Epidermal melanocyte (primary cell): ENCODE measurements at regions not wholly inside any gene's neighbourhood (a gene's known extent, or its start where the extent isn't known, plus 50 kb on each side); places are given as distances from the start of the nearest gene placed in this dataset.
"Not testable (repeated sequence)": the region's sequence is repeated elsewhere in the genome, so short reads cannot be mapped to it uniquely, and the experiment has no call there.

Experiments used
- DNase-seq: peaks from one replicate; pipeline ENCODE4 v3.0.0; 2011; ENCODE audit warnings: low spot score; ENCODE audit not compliant: insufficient read length

DNA sequence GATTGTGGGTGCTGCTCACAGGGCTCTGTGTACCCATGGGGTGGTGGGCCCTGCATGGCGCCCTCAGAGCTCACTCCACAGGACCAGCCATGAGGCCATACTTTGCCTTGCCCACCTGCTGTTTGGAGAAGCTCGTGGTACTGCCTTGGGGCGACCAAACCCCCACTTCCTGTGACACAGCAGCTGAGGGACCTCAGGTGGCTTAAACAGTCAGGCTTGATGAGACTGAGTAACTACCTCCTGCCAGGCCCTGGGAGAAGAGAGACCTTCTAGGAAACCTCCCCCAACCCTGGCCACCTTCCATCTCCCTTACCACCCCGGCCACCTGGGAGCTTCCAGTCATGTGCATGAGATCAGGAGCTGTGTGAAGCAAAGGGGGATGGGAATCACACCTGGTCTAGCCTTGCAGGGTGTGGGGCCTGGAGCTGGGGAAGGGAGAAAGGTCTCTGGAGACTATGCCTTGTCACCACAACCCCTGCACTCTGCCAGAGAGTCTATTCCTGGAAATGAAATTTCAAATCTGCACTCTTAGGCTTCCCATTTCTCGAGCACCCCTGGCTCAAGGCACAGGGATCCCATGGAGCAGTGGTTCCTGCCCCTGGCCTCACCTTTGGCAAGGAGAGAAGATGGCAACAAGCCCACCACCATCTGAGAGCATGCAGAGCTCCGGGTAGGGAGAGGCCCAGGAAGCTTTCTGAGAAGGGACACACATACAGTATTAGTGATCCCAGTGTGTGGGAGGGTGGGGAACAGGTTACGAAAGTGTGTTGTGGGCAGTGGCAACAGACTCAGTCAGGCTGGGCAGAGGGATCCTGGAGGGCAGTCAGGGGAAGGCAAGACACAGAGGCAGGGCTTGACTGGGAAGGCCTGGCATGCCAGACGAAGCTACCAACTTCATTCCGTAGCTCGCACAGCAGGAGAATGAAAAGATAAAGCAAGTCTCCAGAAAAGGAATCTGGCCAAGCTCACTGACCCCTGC lies 125.0 kb downstream of the URI1 start:
- DNase-seq: no peak

DNA sequence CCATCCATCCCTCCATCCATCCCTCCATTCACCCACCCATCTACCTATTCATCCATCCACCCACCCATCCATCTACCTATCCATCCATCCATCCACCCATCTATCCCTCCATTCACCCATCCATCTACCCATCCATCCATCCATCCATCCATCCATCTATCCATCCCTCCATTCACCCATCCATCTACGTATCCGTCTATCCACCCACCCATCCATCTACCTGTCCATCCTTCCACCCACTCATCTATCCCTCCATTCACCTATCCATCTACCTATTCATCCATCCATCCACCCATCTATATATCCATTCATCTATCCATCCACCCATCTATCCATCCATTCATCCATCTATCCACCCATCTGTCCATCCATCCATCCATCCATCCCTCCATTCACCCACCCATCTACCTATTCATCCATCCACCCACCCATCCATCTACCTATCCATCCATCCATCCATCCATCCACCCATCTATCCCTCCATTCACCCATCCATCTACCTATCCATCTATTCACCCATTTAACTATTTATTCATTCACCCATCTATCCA lies 126.0 kb downstream of the URI1 start:
- DNase-seq: not testable (repeated sequence)

DNA sequence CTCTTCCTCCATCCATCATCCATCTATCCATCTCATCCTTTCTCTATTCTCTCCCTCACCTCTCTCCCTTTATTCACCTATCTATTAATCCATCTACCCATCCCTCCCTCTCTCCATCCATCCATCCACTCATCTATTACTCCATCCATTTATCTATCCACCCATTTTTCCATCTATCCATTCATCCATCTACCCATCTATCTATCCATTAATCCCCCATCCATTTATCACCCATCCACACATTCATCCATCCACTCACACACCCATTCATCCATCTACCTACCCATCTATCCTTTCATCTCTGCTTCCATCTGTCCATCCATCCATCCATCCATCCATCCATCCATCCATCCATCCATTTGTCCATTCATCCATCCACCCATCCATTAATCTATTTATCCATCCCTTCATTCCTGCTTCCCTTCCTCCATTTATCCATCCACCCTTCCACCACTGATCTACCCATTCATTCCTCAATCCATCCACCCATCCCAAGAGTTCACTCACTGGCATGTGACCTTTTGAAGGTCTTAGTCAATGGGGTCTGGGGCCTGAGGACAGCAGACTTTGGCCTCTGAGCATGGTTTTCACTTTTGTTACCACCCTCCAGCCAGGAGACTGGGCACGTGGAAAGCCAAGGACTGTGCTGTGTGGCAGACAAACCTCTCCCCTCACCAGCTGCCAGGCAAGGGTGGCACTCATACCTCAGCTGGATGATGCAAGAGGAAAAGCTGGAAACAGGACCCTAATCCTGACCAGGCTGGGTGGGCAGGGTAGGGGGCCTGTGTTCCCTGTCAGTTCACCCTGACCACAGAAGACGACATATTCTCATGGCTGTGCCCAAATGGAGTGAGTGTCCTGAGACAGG lies 126.7 kb downstream of the URI1 start:
- DNase-seq: no peak

DNA sequence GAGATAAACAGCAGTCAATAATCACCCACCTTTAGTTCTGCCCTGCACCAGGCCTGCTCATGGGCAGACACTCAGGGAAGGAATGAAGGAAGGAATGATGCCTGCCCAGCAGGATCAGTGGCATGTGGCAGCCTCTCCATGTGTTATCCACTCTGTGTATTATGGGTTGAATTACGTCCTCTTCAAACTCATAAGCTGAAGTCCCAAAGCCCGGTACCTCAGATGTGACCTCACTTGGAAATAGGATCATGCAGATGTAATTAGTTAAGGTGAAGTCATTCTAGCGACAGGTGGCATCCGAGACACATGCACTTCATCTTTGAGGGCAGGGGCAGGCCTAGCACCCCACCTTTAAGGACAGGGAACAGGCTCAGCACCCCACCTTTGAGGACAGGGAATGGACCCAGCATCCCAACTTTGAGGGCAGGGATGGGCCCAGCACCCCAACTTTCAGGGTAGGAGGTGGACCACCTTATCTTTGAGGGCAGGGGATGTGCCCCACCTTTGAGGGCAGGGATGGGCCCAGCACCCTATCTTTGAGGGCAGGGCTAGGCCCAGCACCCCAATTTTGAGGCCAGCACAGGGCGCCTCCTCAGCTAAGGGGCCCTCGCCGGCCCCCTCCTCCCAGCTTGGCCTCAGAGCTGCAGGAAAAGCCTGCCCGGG lies 127.6 kb downstream of the URI1 start:
- DNase-seq: no peak

DNA sequence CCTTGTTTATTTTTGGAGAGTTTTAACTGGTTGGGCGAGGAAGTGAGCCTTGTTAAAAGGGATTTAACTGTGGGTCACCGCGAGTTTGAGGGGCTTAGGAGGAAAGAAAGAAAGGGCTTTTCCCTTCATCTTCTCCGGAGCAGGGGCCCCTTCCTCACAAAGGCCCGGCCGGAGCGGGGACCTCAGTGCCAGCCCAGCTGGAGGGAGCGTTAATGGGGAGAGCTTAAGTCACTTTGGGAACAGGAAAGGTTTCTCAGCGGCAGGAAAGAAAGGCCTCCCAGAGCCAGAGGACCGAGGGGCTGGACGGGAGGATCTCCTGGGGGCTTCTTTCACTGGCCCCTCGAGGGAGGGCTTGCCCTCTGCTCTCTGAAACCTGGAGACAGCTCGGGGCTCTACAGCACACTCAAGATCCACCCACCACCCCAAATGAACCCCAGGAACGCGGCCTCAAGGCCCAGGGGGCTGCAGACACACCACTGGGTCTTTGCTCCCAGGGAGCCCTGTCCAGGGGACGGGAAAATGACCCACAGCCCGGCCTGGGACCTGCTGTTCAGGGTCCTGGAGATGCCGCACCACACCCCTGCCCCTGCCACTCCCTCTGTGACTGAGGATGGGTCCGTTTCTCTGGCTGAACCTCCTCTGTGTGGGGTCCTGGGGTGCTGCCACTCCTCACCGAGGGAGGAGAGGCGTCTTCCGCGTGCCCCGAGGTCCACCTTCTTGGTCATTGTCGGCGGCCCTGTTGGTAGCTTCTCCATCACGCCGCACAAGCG lies 128.3 kb downstream of the URI1 start:
- no peak for DNase-seq

DNA sequence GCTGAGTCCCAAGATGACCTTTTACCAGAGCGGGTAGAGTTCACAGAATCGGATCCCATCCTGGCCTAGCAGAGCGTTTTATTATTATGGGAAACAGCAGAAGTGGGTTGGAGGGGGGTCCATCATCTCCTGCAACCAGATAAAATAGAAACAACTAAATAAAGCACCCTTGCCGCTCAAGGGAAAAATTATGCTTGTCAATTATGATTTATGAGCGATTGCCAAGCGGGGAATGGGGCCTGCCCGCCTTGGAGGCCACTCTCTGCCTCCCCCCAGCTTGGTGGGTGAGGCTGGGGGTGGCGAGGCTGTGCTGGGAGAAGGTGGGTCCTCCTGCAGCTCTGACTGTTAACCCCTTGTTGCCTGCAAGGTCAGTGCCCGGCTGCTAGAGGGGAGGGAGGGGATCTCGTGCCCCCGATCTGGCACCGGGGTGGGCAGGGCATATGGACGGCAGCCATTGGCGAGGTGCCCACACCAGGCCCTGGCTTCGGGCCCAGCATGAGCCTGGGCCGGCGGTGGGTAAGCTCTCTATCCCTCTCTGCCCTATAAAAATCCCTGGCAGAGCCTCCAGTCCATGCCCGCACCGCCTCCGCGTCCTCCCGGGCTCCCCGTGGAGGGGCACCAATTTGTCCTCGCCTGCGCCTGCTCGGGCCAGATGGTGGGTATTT lies 129.1 kb downstream of the URI1 start:
- DNase-seq: no peak

DNA sequence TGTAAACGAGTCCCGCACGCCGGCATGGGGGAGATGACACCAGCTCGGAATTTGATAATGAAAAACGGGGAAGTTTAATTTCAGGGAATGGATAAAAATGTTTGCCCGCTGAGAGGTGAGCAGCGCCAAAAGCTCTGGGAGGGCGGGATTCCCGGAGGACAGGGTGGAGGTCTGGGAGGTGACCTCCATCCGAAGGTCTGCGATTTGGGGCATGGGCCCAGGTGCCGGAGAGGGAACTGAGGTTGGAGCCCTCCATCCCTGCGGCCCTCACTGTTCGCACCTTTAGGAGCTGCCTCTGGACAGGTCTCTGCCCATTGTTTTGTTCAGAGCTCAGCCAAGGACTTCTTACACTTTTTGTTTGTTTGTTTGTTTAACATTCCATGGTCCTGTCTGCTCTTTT lies 129.8 kb downstream of the URI1 start:
- no peak for DNase-seq

DNA sequence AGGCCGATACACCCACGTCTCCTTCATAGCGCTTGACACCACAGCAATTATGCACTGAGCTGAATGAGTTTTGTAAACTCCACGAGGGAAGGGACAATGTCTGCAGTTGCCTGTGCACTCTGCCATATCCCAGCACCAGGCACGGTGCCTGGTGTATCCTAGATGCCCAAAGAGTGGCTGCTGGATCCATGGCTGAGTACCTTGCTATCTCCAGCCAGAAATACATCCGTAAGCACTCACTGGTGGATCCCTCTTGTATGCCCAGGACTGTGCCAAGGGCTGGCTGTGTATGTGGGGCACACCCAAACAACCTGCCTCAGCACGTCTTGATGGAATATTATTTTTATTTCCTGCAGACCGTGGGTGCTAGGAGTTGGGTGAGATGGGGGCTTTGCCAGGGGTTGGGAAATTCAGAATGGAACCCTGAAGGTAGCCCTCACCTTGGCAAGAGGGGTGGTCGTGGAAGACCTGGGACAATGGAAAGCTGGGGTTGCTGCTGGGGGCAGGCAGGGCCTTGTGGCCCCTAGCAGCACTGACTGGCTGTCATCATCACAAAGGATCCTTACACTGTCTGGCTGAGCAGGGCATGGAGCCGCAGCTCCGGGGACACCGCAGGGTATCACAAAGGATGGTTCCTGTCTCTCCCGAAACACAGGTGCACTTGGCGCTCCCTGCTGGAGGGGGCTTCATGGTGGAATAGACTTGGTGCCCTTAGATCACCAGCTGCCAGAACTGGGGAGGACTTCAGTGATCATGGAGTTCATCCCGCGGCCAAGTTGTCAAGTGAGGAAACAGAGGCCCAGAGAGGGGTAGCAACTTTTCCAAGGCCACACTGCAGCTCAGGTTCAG lies 131.3 kb downstream of the URI1 start:
- no peak for DNase-seq

DNA sequence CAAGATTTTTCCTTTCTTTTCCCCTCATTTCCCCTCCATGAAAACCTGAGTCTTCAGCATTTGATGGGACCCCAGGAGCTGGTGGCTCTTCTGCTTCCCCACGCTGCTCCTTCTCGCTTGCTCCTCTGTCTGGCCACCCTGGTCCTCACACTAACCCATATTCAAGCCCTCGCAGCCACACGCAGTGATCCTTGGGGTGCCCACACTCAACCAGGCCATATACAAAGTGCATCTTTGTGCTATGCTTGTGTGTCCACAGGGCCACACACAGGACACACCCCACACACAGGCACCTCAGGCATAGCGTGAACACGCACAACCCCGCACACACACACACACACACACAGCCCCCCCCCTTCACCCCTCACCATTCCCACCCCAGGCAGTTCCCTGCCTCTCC lies 132.1 kb downstream of the URI1 start:
- no peak for DNase-seq

DNA sequence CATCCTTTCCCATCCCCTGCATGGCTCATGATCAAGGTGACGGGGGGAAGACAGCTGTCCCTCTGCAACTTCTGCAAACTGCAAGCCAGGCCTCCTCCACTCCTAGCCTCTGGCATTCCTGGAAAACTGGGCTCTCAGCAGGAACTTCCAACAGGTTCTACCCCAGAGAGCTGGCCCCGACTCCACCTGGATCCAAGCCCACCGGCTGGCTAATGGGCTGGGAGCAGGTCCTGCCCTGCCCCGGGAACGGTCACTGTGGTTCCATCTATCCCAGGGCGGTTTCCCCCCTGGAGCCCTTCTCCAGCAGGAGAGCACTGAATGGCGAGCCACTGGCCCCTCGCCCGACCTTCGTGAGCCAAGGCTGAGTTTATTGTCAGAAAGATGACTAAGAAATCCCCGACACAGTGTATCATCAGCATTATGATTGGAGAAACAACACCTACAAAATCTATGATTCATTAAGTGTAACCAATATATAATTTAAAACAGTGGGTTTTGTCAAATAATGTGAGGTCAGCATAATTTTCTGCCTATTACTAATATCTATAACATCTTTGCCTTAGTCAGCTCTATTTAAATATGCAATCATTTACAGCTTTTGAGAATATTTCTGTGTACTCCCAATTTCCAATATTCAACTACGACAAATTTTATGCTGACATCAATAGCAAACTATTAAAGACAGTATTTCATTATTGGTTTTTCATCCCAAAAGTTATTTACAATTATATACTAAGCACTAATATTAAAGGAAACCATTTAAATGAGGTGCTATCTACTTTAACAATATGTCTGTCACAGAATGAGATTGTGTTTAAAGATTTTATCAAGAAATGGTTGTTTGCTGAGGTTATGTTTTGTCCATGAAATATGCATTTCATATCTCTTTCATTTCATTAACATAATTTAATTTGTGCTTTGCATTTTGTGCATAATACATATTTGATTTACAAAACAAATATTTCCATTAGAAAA lies 133.0 kb downstream of the URI1 start:
- no peak for DNase-seq

DNA sequence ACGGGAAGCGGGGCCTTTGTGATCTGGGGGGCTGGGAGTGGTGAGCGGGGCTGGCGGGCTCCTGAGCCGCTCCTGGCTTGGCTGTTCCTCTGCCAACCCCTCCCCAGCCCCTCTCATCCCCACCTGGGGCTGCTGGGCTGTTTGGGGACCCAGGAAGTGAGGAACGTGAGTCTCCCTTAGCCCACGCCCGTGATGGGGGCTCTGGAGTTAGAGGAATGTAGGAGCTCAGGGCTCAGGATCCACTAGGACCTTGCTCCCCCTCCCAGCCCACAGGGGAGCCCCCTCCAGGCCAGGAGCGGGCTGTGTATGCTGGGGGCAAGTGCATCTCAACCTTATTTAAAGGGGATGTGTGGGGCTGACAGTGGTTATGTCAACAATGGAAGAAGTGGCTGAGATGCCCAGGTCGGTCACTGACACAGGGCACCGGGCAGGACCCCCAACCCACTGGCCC lies 134.1 kb downstream of the URI1 start:
- DNase-seq: no peak

DNA sequence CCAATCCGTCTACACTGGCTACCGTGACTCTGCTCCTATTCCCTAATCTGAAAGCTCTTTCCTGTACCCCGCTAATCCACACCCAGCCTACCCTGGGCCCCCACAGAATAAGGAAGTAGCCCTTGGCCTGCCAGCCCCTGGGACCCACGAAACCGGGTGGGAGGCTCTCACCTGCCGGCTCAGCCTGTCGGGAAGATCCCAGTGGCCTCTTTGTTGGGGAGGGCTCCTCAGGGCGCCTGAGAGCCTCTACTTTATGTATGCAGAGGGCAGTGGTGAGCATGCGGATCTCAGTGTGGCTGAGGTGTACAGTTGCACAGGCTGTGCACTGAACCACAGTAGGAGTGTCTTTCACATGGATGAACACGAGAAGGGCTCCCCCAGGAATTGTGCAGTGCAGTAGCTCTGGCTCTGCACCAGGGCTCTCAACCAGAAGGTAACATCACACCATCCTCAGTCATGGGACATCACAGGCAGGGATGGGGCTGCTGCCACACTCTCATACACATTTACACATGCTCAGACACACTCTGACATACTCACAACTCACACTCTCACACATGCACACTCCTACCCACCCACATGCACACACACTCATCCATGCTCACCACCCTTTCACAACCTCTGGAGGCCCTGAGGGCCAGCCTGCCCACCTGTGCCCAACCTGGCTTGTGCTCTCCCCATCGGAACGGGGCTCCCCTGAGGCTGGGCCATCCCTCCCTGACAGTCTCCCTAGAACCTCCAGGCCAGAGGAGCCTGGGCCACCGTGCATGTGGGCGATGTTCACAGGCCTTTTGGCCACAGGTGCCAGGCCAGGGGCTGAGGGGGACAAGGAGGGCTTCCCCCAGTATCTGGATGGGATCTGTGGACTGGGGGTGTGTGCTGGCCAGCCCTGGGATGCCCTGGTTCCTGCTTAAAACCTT lies 135.0 kb downstream of the URI1 start:
- no peak for DNase-seq

DNA sequence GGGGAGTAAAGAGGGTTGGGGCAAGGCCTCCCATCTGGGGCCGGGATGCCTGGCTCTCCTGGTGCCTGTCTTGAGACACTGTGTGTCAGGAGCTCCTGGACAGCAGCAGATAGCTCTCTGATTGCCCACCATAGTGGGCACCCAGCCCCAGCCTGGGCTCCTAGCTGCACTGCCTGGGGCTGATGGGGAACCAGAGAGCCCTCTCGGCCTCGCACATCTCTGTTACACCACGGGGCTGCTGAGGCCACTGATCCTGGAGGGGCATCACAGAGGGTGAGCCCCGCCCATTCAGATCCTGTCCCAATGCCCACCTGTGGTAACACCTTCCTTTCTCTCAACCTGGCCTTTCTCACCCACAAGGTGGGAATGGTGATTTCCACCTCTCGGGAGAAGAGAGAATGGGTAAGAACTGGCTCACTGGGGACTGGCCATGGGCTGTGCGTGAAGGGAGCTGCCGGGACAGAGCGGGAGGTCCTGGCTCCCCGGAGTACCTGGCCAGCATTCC lies 135.9 kb downstream of the URI1 start:
- DNase-seq: no peak

DNA sequence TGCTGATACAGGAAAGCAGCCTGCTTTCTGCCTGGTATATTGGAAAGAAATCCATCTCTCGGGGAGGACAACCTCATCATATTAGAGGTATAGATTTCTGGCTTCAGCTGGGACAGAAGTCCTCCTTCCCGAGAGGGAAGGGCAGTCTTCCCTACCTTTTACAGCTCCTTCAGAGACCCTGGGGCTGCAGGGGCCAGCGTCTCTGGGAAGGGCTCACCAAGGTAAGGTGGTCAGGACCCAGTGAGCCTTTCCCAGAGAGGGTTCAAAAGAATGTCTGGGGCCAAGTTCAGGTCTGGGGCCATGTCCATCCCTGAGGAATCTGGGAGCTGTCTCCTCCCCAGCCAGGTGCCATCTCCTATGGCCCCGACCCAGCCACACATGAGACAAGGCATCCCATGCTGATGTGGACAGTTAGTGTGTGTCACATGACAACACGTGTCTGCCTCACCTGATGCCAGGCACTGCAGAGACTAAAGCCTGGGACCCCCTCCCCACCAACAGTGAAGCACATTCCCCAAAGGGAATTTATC lies 136.4 kb downstream of the URI1 start:
- no peak for DNase-seq

DNA sequence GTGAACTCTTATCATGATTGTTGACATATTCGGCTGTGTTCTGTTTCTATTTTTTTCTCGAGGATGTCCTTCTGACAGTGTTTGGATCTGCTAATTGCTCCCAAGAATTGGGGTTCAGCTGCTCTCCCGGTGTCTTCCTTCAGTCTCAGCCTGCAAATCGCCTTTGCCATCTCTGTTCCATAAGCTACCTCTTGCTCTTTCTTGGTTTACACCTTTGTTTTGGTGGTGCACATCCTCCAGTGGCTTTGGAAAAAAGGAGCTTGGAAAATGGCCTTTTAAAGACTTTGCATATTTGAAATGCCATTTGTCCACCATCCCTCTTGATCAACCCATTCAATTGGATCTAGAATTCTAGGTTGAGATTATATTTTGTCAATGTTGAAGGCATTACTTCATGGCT lies 137.2 kb downstream of the URI1 start:
- DNase-seq: no peak

DNA sequence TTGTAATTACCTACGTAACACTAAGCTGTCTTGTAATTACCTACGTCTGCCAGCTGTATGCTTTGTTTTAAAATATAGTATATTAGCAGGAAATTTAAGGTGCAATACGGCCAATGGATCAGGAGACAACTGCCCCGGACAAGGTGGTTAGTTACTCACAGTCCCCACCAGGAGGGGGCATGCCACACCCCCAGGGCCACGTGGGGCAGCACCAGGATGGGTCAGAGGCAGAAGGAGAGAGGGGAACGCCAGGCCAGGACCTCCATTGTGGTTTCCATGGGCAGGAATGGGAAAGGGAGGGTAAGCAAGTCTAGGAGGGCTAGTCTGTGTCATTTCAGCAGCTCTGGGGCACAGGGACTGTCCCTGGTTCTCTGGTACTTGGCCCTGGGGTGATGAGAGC lies 140.1 kb downstream of the URI1 start:
- DNase-seq: no peak
